Glutamatergic neuron (in vitro differentiated cells): ENCODE measurements at regions not wholly inside any gene's neighbourhood (a gene's known extent, or its start where the extent isn't known, plus 50 kb on each side); places are given as distances from the start of the nearest gene placed in this dataset.

Source experiments
- DNase-seq: peaks from one replicate; pipeline ENCODE4 v3.0.0; 2022
- H3K27ac Mint-ChIP-seq: one replicate; pipeline ENCODE4 v1.8.0; 2020; ENCODE audit warnings: mild to moderate bottlenecking, mixed read lengths, inconsistent platforms; ENCODE audit not compliant: unreplicated experiment
- H3K27me3 Mint-ChIP-seq: one replicate; pipeline ENCODE4 v1.8.0; 2020; ENCODE audit warnings: mild to moderate bottlenecking, moderate library complexity, mixed read lengths, inconsistent platforms; ENCODE audit not compliant: unreplicated experiment
- H3K36me3 Mint-ChIP-seq: one replicate; pipeline ENCODE4 v1.8.0; 2020; ENCODE audit warnings: mild to moderate bottlenecking, mixed read lengths, inconsistent platforms; ENCODE audit not compliant: unreplicated experiment
- H3K4me1 Mint-ChIP-seq: one replicate; pipeline ENCODE4 v1.8.0; 2020; ENCODE audit warnings: mild to moderate bottlenecking, low read depth, mixed read lengths, inconsistent platforms; ENCODE audit not compliant: unreplicated experiment
- H3K4me3 Mint-ChIP-seq: one replicate; pipeline ENCODE4 v1.8.0; 2020; ENCODE audit warnings: mild to moderate bottlenecking, mixed read lengths, inconsistent platforms; ENCODE audit not compliant: unreplicated experiment
- H3K9me3 Mint-ChIP-seq: one replicate; pipeline ENCODE4 v1.8.0; 2020; ENCODE audit warnings: mild to moderate bottlenecking, moderate library complexity, mixed read lengths, inconsistent platforms; ENCODE audit not compliant: unreplicated experiment
- CTCF ChIP-seq: fragments of 200-600 bp; sonication (generic); IDR thresholded peaks from one replicate; pipeline ENCODE4 v1.5.0; 2021; ENCODE audit not compliant: partially characterized antibody, unreplicated experiment

GRCh38 chr21:22044431-22044830, 1046.2 kb downstream of the NCAM2 start:
- H3K4me1 Mint-ChIP-seq = no peaks in the 10 kb centered on the region
- no peaks in the 10 kb centered on the region for H3K36me3 Mint-ChIP-seq
- no peak for DNase-seq
- no peak overlapping the region for H3K27ac Mint-ChIP-seq
- no peak overlapping the region for H3K4me3 Mint-ChIP-seq
- H3K9me3 Mint-ChIP-seq = no peaks in the 10 kb centered on the region
- no peaks in the 10 kb centered on the region for H3K27me3 Mint-ChIP-seq
- TF ChIP-seq CTCF = no peak

- no peak for DNase-seq
- H3K4me3 Mint-ChIP-seq = no peak overlapping the region
- no peaks in the 10 kb centered on the region for H3K36me3 Mint-ChIP-seq
- H3K27me3 Mint-ChIP-seq = no peaks in the 10 kb centered on the region
- H3K4me1 Mint-ChIP-seq = no peaks in the 10 kb centered on the region
- H3K27ac Mint-ChIP-seq = no peak overlapping the region
- H3K9me3 Mint-ChIP-seq = no peaks in the 10 kb centered on the region
- TF ChIP-seq CTCF = no peak
Measured at GRCh38 chr21:22046576-22046975, 1048.4 kb downstream of the NCAM2 start.

GRCh38 chr21:22056904-22057303, 1058.7 kb downstream of the NCAM2 start:
- Mint-ChIP-seq H3K27ac (no peak overlapping the region), H3K4me1 (peaks cover 5% of the 10 kb centered on the region), H3K27me3 (no peaks in the 10 kb centered on the region), H3K9me3 (no peaks in the 10 kb centered on the region), H3K36me3 (no peaks in the 10 kb centered on the region), H3K4me3 (no peak overlapping the region)
- TF ChIP-seq CTCF = no peak
- no peak for DNase-seq

DNA sequence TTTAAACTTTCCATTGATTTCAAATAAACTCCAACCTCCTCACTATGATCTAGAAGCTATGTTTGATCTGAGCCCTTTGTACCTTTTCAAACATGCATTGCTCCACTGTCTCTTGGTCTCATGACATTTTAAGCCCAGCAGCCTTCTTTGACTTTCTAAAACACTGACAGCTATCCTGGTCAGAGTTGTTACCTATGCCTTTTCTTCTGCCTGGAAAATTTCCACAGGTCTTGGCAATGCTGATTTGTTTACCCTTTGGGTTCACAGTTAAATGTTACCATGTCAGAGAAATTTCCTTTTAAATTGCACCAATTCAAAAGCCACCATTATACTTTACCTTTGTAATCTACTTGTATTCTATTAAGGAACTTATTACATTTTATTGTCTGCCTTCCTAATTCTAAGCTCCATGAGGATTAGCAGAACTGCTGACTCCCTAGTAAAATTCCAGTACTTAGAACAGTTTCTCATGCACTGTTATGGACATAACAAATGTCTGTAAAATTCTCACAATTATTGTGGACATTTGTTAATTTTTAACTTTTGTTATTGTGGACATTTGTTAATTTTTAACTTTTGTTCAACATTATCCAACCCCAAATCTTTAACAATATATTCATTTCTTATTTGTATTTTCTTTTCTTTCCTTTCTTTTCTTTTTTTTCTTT, 1064.4 kb downstream of the NCAM2 start:
- DNase-seq = no peak
- TF ChIP-seq CTCF = no peak
- no peak overlapping the region for H3K27ac Mint-ChIP-seq

DNA sequence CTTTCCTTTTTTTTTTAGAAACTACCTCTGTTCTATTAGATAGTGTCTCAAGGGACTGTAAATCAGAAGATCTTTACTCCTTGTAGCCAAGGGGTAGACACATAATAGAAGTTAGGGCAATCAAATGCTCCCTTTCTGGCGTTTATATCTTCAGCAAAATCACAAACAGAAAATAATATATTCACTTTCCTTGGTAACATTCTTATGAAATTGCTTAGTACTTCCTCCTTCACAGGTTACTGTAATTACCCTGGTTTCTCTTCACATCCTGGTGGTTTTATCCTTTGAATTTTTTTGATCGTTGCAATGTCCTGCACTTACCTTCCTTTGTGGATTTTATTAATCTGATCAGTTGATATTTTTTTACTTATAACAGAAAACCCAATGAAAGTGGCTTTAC, 1064.9 kb downstream of the NCAM2 start:
- no peak for DNase-seq
- TF ChIP-seq CTCF = no peak
- Mint-ChIP-seq H3K36me3 (no peaks in the 10 kb centered on the region), H3K9me3 (no peaks in the 10 kb centered on the region), H3K27ac (no peak overlapping the region), H3K27me3 (no peaks in the 10 kb centered on the region), H3K4me3 (no peak overlapping the region), H3K4me1 (no peaks in the 10 kb centered on the region)

More for the DNA sequence above, 1064.4 kb downstream of the NCAM2 start:
- H3K9me3 Mint-ChIP-seq = no peaks in the 10 kb centered on the region
- H3K27me3 Mint-ChIP-seq = no peaks in the 10 kb centered on the region
- H3K36me3 Mint-ChIP-seq = no peaks in the 10 kb centered on the region
- no peaks in the 10 kb centered on the region for H3K4me1 Mint-ChIP-seq
- H3K4me3 Mint-ChIP-seq = no peak overlapping the region
